Body of pancreas (tissue), 4 donors: ENCODE measurements at regions not wholly inside any gene's neighbourhood (a gene's known extent, or its start where the extent isn't known, plus 50 kb on each side); places are given as distances from the start of the nearest gene placed in this dataset.

Experiments used
- ATAC-seq: fragments of 150-250 bp; one replicate; pipeline ENCODE4 v1.9.1; 2016
- DNase-seq, 4 donors: peaks; one replicate each; pipeline ENCODE4 v3.0.0-alpha.2; 2019
- H3K27ac ChIP-seq, 4 donors: fragments of 200-600 bp; sonication (generic); 1 replicate in 3 of 4; 2 replicates in 1 of 4; pipeline versions ENCODE4 v1.5.1 to v1.6.1; 2016 to 2019; ENCODE audit warnings: mild to moderate bottlenecking in 1 of 4, mixed read lengths in 1 of 4, moderate library complexity in 1 of 4
- H3K27me3 ChIP-seq, 2 donors: fragments of 200-600 bp; sonication (generic); one replicate each; pipeline ENCODE4 v1.6.0; 2016; ENCODE audit warnings: mild to moderate bottlenecking in 1 of 2
- H3K36me3 ChIP-seq, 2 donors: fragments of 200-600 bp; sonication (generic); replicated peaks in 1 of 2; 2 replicates each; pipeline ENCODE4 v1.5.1; 2016; ENCODE audit warnings: low read depth in 2 of 2; ENCODE audit not compliant: insufficient read depth in 1 of 2
- H3K4me1 ChIP-seq: fragments of 200-600 bp; sonication (generic); one replicate; pipeline ENCODE4 v1.6.0; 2016
- H3K4me3 ChIP-seq, 2 donors: fragments of 200-600 bp; sonication (generic); 1 replicate in 1 of 2; 2 replicates in 1 of 2; pipeline ENCODE4 v1.5.1; 2016 to 2019
- H3K9me3 ChIP-seq, 3 donors: fragments of 200-600 bp; sonication (generic); 1 replicate in 2 of 3; 2 replicates in 1 of 3; pipeline ENCODE4 v1.5.1; 2016
- CTCF ChIP-seq, 7 experiments: fragments of 450-650 bp in 4 of 7; fragments of 200-600 bp in 3 of 7; sonication (generic) in 3 of 7; IDR thresholded peaks; one replicate each; pipeline ENCODE4 v1.5.1; 2016 to 2019; ENCODE audit warnings: antibody characterized with exemption in 7 of 7
- POLR2A ChIP-seq, 3 donors: fragments of 450-650 bp; IDR thresholded peaks; one replicate each; pipeline ENCODE4 v1.6.1; 2016; ENCODE audit warnings: antibody characterized with exemption in 3 of 3, mild to moderate bottlenecking in 2 of 3
- WGBS, 2 donors: methylation state at CpG; one replicate each; pipeline ENCODE4 v1.1.5; 2017; 5-methylcytosine and 5-hydroxymethylcytosine counted together
- intact Hi-C: fragments of 100-400 bp; cut with DNase I; formaldehyde crosslinking; loops from one replicate; pipeline ENCODE4 v1.15.1; 2023

- intact Hi-C loops = no loop called here
- no peaks in the 10 kb centered on the region for H3K36me3 ChIP-seq
- ATAC-seq (peak; percentile 14), DNase-seq (no peak)
- no peak for TF ChIP-seq CTCF (IDR thresholded peaks at IDR 0.05)
- no peak for TF ChIP-seq POLR2A (IDR thresholded peaks at IDR 0.05)
- no peaks in the 10 kb centered on the region for H3K4me1 ChIP-seq
- no peaks in the 10 kb centered on the region for H3K9me3 ChIP-seq
- H3K27me3 ChIP-seq = no peaks in the 10 kb centered on the region
- H3K4me3 ChIP-seq = no peak overlapping the region
- peak overlapping the region in 1 of 4 donors; percentile 37 for H3K27ac ChIP-seq
- WGBS, 2 donors = 73 to 92% methylated on average over 8 to 10 of the region's 10 CpGs
These were observed 116.0 kb downstream of the TOMM20 start for GRCh38 chr1:235012436-235013210.

GRCh38 chr1:235011599-235012435, 116.8 kb downstream of the TOMM20 start:
- 64 to 85% methylated on average over 20 to 22 of the region's 22 CpGs for WGBS, 2 donors
- intact Hi-C loops = no loop called here
- Histone ChIP-seq H3K4me3 (no peak overlapping the region), H3K9me3 (no peaks in the 10 kb centered on the region), H3K4me1 (no peaks in the 10 kb centered on the region), H3K27me3 (no peaks in the 10 kb centered on the region), H3K27ac (peak overlapping the region in 1 of 4 donors; percentile 37), H3K36me3 (no peaks in the 10 kb centered on the region)
- TF ChIP-seq POLR2A (IDR thresholded peaks at IDR 0.05) = no peak
- TF ChIP-seq CTCF (IDR thresholded peaks at IDR 0.05) = no peak
- ATAC-seq = peak; percentile 59
- peak in 3 of 4 donors; percentile 38 to 74 (median 42) for DNase-seq

- no peaks in the 10 kb centered on the region for H3K9me3 ChIP-seq
- no peaks in the 10 kb centered on the region for H3K36me3 ChIP-seq
- no peak overlapping the region for H3K27ac ChIP-seq
- TF ChIP-seq POLR2A (IDR thresholded peaks at IDR 0.05) (no peak), CTCF (IDR thresholded peaks at IDR 0.05) (no peak)
- DNase-seq = no peak
- H3K4me1 ChIP-seq = no peaks in the 10 kb centered on the region
- no peak overlapping the region for H3K4me3 ChIP-seq
- no peaks in the 10 kb centered on the region for H3K27me3 ChIP-seq
- 75 to 80% methylated on average over 7 of the region's 7 CpGs for WGBS, 2 donors
- intact Hi-C loops = no loop called here
- no peak for ATAC-seq
These were observed 117.5 kb downstream of the TOMM20 start for GRCh38 chr1:235011064-235011598.

- H3K4me1 ChIP-seq = no peaks in the 10 kb centered on the region
- no peaks in the 10 kb centered on the region for H3K36me3 ChIP-seq
- no peak overlapping the region for H3K4me3 ChIP-seq
- H3K27me3 ChIP-seq = no peaks in the 10 kb centered on the region
- no peak for TF ChIP-seq CTCF (IDR thresholded peaks at IDR 0.05)
- TF ChIP-seq POLR2A (IDR thresholded peaks at IDR 0.05) = no peak
- 90 to 92% methylated on average over 13 of the region's 13 CpGs for WGBS, 2 donors
- H3K9me3 ChIP-seq = no peaks in the 10 kb centered on the region
- no peak for DNase-seq
- no peak overlapping the region for H3K27ac ChIP-seq
- no peak for ATAC-seq
- intact Hi-C loops = loop anchor here (10.0 kb wide), 1 partner anchor 45 kb away; no protein-coding TSS in a partner anchor
These were observed 118.9 kb downstream of the TOMM20 start for GRCh38 chr1:235009561-235010306.
